NCI-H2081 (cell line): ENCODE measurements at regions not wholly inside any gene's neighbourhood (a gene's known extent, or its start where the extent isn't known, plus 50 kb on each side); places are given as distances from the start of the nearest gene placed in this dataset.
"Not testable (repeated sequence)": the region's sequence is repeated elsewhere in the genome, so short reads cannot be mapped to it uniquely, and the experiment has no call there.

Source experiments
- DNase-seq, 2 experiments: peaks; one replicate each; lab custom pipeline; 2025; lab: John Stamatoyannopoulos, UW

- DNase-seq = no peak
These were observed 202.8 kb upstream of the KCND2 start for GRCh38 chr7:120070201-120070600.

- DNase-seq = no peak
These were observed 195.2 kb upstream of the KCND2 start for GRCh38 chr7:120077777-120078176.

- no peak for DNase-seq
These were observed 194.0 kb upstream of the KCND2 start for GRCh38 chr7:120079022-120079421.

- DNase-seq = no peak
These were observed 193.3 kb upstream of the KCND2 start for GRCh38 chr7:120079704-120080103.

- DNase-seq = not testable (repeated sequence)
These were observed 186.5 kb upstream of the KCND2 start for GRCh38 chr7:120086468-120086867.

- DNase-seq = no peak
These were observed 183.0 kb upstream of the KCND2 start for GRCh38 chr7:120089968-120090367.

- DNase-seq = no peak
These were observed 181.2 kb upstream of the KCND2 start for GRCh38 chr7:120091807-120092206.

GRCh38 chr7:120097020-120097419, 176.0 kb upstream of the KCND2 start:
- DNase-seq = no peak

- no peak for DNase-seq
These were observed 175.2 kb upstream of the KCND2 start for GRCh38 chr7:120097774-120098173.

- DNase-seq = no peak
These were observed 164.6 kb upstream of the KCND2 start for GRCh38 chr7:120108376-120108775.

- no peak for DNase-seq
These were observed 162.8 kb upstream of the KCND2 start for GRCh38 chr7:120110169-120110568.

GRCh38 chr7:120114626-120115025, 158.3 kb upstream of the KCND2 start:
- no peak for DNase-seq

GRCh38 chr7:120123528-120123927, 149.4 kb upstream of the KCND2 start:
- DNase-seq = no peak

- DNase-seq = no peak
These were observed 141.7 kb upstream of the KCND2 start for GRCh38 chr7:120131096-120131839.

- DNase-seq = no peak
These were observed 134.5 kb upstream of the KCND2 start for GRCh38 chr7:120138497-120138896.

- no peak for DNase-seq
These were observed 116.5 kb upstream of the KCND2 start for GRCh38 chr7:120156476-120156875.

- DNase-seq = no peak
These were observed 112.8 kb upstream of the KCND2 start for GRCh38 chr7:120160166-120160565.

- no peak for DNase-seq
These were observed 109.5 kb upstream of the KCND2 start for GRCh38 chr7:120163449-120163848.

- DNase-seq = no peak
These were observed 107.7 kb upstream of the KCND2 start for GRCh38 chr7:120165227-120165626.

- DNase-seq = no peak
These were observed 104.9 kb upstream of the KCND2 start for GRCh38 chr7:120168066-120168465.

GRCh38 chr7:120169996-120170783, 102.8 kb upstream of the KCND2 start:
- DNase-seq = no peak

- no peak for DNase-seq
These were observed 102.1 kb upstream of the KCND2 start for GRCh38 chr7:120170834-120171233.

- no peak for DNase-seq
These were observed 101.6 kb upstream of the KCND2 start for GRCh38 chr7:120171406-120171805.
